ENCODE measurements at regions not wholly inside any gene's neighbourhood (a gene's known extent, or its start where the extent isn't known, plus 50 kb on each side); places are given as distances from the start of the nearest gene placed in this dataset.

DNA sequence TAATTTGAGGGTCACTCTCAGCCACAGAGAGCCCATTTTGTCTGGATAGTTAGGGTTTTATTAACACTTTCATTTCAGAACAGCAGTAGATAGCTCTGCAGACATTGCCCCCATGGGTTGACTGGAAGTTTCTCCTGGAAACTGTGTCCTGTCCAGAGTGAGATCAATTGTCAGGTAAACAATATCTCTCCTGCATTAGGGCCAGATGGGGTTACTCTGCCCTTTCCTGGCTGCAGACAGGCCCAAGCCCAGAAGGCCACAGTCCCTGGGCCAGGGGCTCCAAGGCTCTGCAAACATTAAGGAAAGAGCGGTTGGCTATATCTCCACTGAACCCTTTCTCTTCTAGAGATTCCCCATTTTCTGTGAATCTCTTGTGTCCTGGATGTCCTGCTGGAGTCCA lies 436.8 kb upstream of the PRKX start:
- FAIRE-seq = no peak
- no peak for DNase-seq (ENCODE audit: insufficient read length, low spot score)
- TF ChIP-seq PAX5 (IDR thresholded peaks at IDR 0.05; ENCODE audit: insufficient read depth, low read length, severe bottlenecking) = no peak
- no peak for TF ChIP-seq TAF1 (IDR thresholded peaks at IDR 0.05; ENCODE audit: low read depth, low read length)
- TF ChIP-seq SPI1 (IDR thresholded peaks at IDR 0.05; ENCODE audit: low read depth, low read length) = no peak
- no peak for TF ChIP-seq POU2F2 (IDR thresholded peaks at IDR 0.05; ENCODE audit: low read depth, low read length)
- no peak for TF ChIP-seq POLR2A (IDR thresholded peaks at IDR 0.05; ENCODE audit: low read depth, low read length)
- no peak for TF ChIP-seq POLR2AphosphoS5 (IDR thresholded peaks at IDR 0.05; ENCODE audit: low read depth, low read length)

- DNase-seq (ENCODE audit: insufficient read length, low spot score) = no peak
- FAIRE-seq = no peak
- TF ChIP-seq SPI1 (IDR thresholded peaks at IDR 0.05; ENCODE audit: low read depth, low read length) = no peak
Measured at GRCh38 chrX:4129626-4130025, 416.2 kb upstream of the PRKX start.

DNA sequence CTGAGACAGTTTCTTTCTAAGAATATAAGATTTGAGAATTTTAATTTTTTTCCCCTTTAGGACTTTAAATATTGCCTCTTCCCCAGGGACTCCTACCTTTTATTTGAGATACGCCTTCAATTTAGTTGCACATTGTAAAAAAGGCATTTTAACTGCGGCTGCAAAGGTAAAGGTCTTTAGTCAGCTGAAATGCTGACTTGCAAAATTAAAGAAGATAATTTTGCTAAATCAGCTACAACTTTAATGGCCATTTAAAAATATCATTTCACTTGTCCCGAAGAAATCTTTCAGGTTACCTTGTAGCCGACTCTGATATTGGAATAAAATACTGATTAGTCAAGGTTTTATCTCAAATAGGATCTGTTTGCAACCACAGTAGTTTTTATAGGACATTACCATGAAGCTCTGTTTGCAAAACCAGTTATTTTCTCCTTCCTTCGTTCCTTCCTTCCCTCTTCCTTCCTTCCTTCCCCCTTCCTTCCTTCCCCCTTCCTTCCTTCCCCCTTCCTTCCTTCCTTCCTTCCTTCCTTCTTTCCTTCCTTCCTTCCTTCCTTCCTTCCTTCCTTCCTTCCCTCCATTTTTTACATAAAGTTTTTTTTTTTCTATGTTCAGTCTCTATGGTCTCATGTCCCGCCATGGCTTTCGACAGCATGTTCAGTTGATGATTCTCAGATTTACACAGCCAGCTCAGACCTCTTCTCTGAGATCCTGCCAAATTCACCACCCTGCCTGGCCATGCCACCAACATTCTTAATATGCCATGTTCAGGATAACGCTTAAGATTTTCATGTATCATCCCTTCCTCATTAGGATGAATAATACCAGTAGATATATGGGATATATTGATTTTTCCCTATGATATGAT lies 405.4 kb upstream of the PRKX start:
- DNase-seq (ENCODE audit: insufficient read length, low spot score) (no peak), FAIRE-seq (no peak)
- no peak for TF ChIP-seq POU2F2 (IDR thresholded peaks at IDR 0.05; ENCODE audit: low read depth, low read length)
- no peak for TF ChIP-seq TAF1 (IDR thresholded peaks at IDR 0.05; ENCODE audit: low read depth, low read length)
- no peak for TF ChIP-seq POLR2A (IDR thresholded peaks at IDR 0.05; ENCODE audit: low read depth, low read length)

DNA sequence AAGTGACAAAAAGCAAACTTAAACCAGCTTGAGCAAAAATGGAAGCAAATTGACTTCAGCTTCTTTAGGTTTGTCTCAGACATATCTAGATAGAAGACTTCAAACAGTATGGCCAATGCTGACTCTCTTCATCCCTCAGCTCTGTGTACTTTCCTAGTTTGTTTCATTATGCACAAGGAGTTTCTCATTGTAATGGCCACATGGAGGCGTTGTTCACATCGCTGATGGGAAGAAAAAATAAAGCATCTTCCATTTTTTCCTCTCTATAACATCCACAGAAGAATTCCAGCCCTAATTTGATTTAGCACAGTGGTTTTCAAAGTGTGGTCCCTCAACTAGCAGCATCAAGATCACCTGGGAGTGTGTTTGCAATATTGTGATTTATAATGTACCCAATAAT lies 397.5 kb upstream of the PRKX start:
- DNase-seq (ENCODE audit: insufficient read length, low spot score) = no peak
- no peak for FAIRE-seq
- TF ChIP-seq POLR2A (IDR thresholded peaks at IDR 0.05; ENCODE audit: low read depth, low read length) (no peak), SPI1 (IDR thresholded peaks at IDR 0.05; ENCODE audit: low read depth, low read length) (no peak), PAX5 (IDR thresholded peaks at IDR 0.05; ENCODE audit: insufficient read depth, low read length, severe bottlenecking) (no peak), POLR2AphosphoS5 (IDR thresholded peaks at IDR 0.05; ENCODE audit: low read depth, low read length) (no peak), POU2F2 (IDR thresholded peaks at IDR 0.05; ENCODE audit: low read depth, low read length) (no peak), TAF1 (IDR thresholded peaks at IDR 0.05; ENCODE audit: low read depth, low read length) (no peak)

DNA sequence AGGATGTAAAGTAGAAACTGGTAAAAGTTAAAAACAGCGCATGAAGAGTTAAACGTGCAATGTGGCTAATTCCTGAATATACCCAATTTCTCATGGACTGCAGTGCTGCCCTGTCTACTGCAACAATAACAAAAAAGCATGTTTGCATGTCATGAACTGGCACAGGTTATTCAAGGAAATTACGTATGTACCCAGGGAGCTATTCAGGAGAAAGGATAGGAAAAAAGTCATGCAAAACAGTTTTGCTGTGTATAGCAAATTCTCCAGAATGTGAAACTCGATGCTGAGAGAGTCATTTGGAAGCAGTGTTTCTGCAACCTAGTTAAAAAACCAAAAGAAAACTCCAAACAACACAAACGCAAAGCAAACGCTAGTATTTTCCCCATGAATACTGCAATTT lies 381.5 kb upstream of the PRKX start:
- DNase-seq (ENCODE audit: insufficient read length, low spot score) (no peak), FAIRE-seq (no peak)
- TF ChIP-seq PAX5 (IDR thresholded peaks at IDR 0.05; ENCODE audit: insufficient read depth, low read length, severe bottlenecking) (no peak), POLR2AphosphoS5 (IDR thresholded peaks at IDR 0.05; ENCODE audit: low read depth, low read length) (no peak), TAF1 (IDR thresholded peaks at IDR 0.05; ENCODE audit: low read depth, low read length) (no peak), SPI1 (IDR thresholded peaks at IDR 0.05; ENCODE audit: low read depth, low read length) (no peak), POLR2A (IDR thresholded peaks at IDR 0.05; ENCODE audit: low read depth, low read length) (no peak), POU2F2 (IDR thresholded peaks at IDR 0.05; ENCODE audit: low read depth, low read length) (no peak)

GRCh38 chrX:4091046-4091760 lies 377.8 kb upstream of the PRKX start:
- no peak for DNase-seq (ENCODE audit: insufficient read length, low spot score)
- FAIRE-seq = peak; percentile 20
- TF ChIP-seq POU2F2 (IDR thresholded peaks at IDR 0.05; ENCODE audit: low read depth, low read length) = no peak
- no peak for TF ChIP-seq POLR2A (IDR thresholded peaks at IDR 0.05; ENCODE audit: low read depth, low read length)
- no peak for TF ChIP-seq PAX5 (IDR thresholded peaks at IDR 0.05; ENCODE audit: insufficient read depth, low read length, severe bottlenecking)
- TF ChIP-seq POLR2AphosphoS5 (IDR thresholded peaks at IDR 0.05; ENCODE audit: low read depth, low read length) = no peak
- TF ChIP-seq TAF1 (IDR thresholded peaks at IDR 0.05; ENCODE audit: low read depth, low read length) = no peak
- TF ChIP-seq SPI1 (IDR thresholded peaks at IDR 0.05; ENCODE audit: low read depth, low read length) = no peak

DNA sequence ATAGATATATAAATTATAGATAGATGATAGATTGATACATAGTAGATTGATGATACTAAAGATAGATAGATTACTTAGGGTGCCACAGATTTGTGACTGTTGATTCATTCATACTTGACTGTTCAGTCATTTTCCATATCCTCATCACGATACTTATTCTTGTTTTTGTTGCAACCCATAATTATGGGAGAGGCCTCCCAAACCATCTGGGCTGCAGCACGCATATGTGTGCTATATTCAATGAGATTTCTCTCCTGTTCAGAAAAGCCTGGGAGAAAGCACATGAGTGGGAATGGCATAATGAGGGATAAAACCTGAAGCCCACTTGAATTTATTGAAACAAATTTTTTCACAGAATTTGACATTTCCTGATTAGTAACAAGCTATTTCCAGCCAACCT lies 346.4 kb upstream of the PRKX start:
- TF ChIP-seq POU2F2 (IDR thresholded peaks at IDR 0.05; ENCODE audit: low read depth, low read length) (no peak), PAX5 (IDR thresholded peaks at IDR 0.05; ENCODE audit: insufficient read depth, low read length, severe bottlenecking) (no peak), POLR2A (IDR thresholded peaks at IDR 0.05; ENCODE audit: low read depth, low read length) (no peak), POLR2AphosphoS5 (IDR thresholded peaks at IDR 0.05; ENCODE audit: low read depth, low read length) (no peak), TAF1 (IDR thresholded peaks at IDR 0.05; ENCODE audit: low read depth, low read length) (no peak), SPI1 (IDR thresholded peaks at IDR 0.05; ENCODE audit: low read depth, low read length) (no peak)
- FAIRE-seq (no peak), DNase-seq (ENCODE audit: insufficient read length, low spot score) (no peak)

- DNase-seq (ENCODE audit: insufficient read length, low spot score) (no peak), FAIRE-seq (no peak)
- TF ChIP-seq SPI1 (IDR thresholded peaks at IDR 0.05; ENCODE audit: low read depth, low read length) (no peak), POU2F2 (IDR thresholded peaks at IDR 0.05; ENCODE audit: low read depth, low read length) (no peak), TAF1 (IDR thresholded peaks at IDR 0.05; ENCODE audit: low read depth, low read length) (no peak), POLR2AphosphoS5 (IDR thresholded peaks at IDR 0.05; ENCODE audit: low read depth, low read length) (no peak), POLR2A (IDR thresholded peaks at IDR 0.05; ENCODE audit: low read depth, low read length) (no peak), PAX5 (IDR thresholded peaks at IDR 0.05; ENCODE audit: insufficient read depth, low read length, severe bottlenecking) (no peak)
Measured at GRCh38 chrX:4043951-4044350, 330.5 kb upstream of the PRKX start.

DNA sequence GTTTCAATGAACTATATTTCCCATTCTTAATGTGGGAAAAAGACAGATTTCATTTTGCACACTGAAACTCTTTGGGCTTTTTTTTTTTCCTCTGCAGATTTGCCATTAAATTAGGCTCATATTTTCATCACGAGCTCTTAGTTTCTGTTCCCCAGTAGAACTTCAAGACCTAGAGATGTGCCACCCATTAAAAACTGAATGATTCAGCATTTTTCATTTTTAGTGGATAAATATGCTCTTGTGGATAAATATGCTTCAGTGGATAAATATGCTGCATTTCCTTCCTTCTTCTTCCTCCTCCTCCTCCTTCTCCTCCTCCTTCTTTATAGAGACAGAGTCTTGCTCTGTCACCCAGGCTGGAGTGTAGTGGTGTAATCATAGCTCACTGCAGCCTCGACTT lies 322.4 kb upstream of the PRKX start:
- TF ChIP-seq SPI1 (IDR thresholded peaks at IDR 0.05; ENCODE audit: low read depth, low read length) = no peak
- no peak for TF ChIP-seq POU2F2 (IDR thresholded peaks at IDR 0.05; ENCODE audit: low read depth, low read length)
- no peak for TF ChIP-seq POLR2AphosphoS5 (IDR thresholded peaks at IDR 0.05; ENCODE audit: low read depth, low read length)
- TF ChIP-seq POLR2A (IDR thresholded peaks at IDR 0.05; ENCODE audit: low read depth, low read length) = no peak
- TF ChIP-seq PAX5 (IDR thresholded peaks at IDR 0.05; ENCODE audit: insufficient read depth, low read length, severe bottlenecking) = no peak
- no peak for TF ChIP-seq TAF1 (IDR thresholded peaks at IDR 0.05; ENCODE audit: low read depth, low read length)
- no peak for FAIRE-seq

More for the DNA sequence above, 322.4 kb upstream of the PRKX start:
- no peak for DNase-seq (ENCODE audit: insufficient read length, low spot score)

Data from GM12891 (cell line).